ENCODE measurements at regions not wholly inside any gene's neighbourhood (a gene's known extent, or its start where the extent isn't known, plus 50 kb on each side); places are given as distances from the start of the nearest gene placed in this dataset.

- TF ChIP-seq CTCF (IDR thresholded peaks at IDR 0.05; ENCODE audit: insufficient read depth, low read length), result no peak
- TF ChIP-seq POLR2AphosphoS5 (IDR thresholded peaks at IDR 0.05; ENCODE audit: low read depth), result no peak
- no peak for TF ChIP-seq GABPA (IDR thresholded peaks at IDR 0.05; ENCODE audit: low read depth)
Measured at GRCh38 chr3:106913966-106914365, 463.3 kb upstream of the CCDC54 start.

Measured in HL-60 (cell line).